ENCODE measurements at regions not wholly inside any gene's neighbourhood (a gene's known extent, or its start where the extent isn't known, plus 50 kb on each side); places are given as distances from the start of the nearest gene placed in this dataset.

- Histone ChIP-seq H3K27me3 (ENCODE audit: insufficient read depth) (no peaks in the 10 kb centered on the region), H3K4me2 (no peak overlapping the region), H3K4me1 (ENCODE audit: insufficient read depth) (peaks cover 5% of the 10 kb centered on the region; the same call in 1 of the 2 replicates), H4K20me1 (replicated peaks; ENCODE audit: insufficient read depth) (no peaks in the 10 kb centered on the region), H3K4me3 (no peak overlapping the region), H3F3A (replicated peaks; ENCODE audit: low read depth) (no peaks in the 10 kb centered on the region), H3K79me2 (replicated peaks; ENCODE audit: insufficient read depth) (no peaks in the 10 kb centered on the region), H3K36me3 (ENCODE audit: insufficient read depth) (no peaks in the 10 kb centered on the region), H2AFZ (no peak overlapping the region), H3K27ac (ENCODE audit: low read depth) (no peak overlapping the region), H3K9me2 (ENCODE audit: insufficient read depth) (peaks cover 7% of the 10 kb centered on the region; the same call in 1 of the 2 replicates)
- DNase-seq (ENCODE audit: low spot score) (no peak), ATAC-seq (no peak)
- H3K4me1 Mint-ChIP-seq = peaks cover 1% of the 10 kb centered on the region; the same call in 2 of the 3 replicates
- H3K9me3 Mint-ChIP-seq = no peaks in the 10 kb centered on the region
- TF ChIP-seq NANOG (IDR thresholded peaks at IDR 0.05; ENCODE audit: borderline replicate concordance) = no peak
- no peak for TF ChIP-seq ZNF462 (CRISPR knock-in tag; IDR thresholded peaks at IDR 0.05)
- TF ChIP-seq ZNF331 (CRISPR knock-in tag; IDR thresholded peaks at IDR 0.05; ENCODE audit: low read depth) = no peak
- TF ChIP-seq REST (IDR thresholded peaks at IDR 0.05; ENCODE audit: unreplicated experiment) = no peak
- TF ChIP-seq ZNF114 (CRISPR knock-in tag; IDR thresholded peaks at IDR 0.05) = no peak
- no peak for TF ChIP-seq CREB1 (CRISPR knock-in tag; IDR thresholded peaks at IDR 0.05; ENCODE audit: low read depth)
- no peak for TF ChIP-seq ETS1 (IDR thresholded peaks at IDR 0.05)
- no peak for TF ChIP-seq STAT1 (IDR thresholded peaks at IDR 0.05; ENCODE audit: unreplicated experiment)
- TF ChIP-seq CTCF (conservative IDR thresholded peaks at IDR 0.05; ENCODE audit: low read depth in 2 of 2) = no peak
- no peaks in the 10 kb centered on the region for H3K36me3 Mint-ChIP-seq (ENCODE audit: low read depth)
- peaks cover 3% of the 10 kb centered on the region for H3K27me3 Mint-ChIP-seq (ENCODE audit: insufficient read depth, low read depth, poor library complexity)
- no peak overlapping the region for H3K4me3 Mint-ChIP-seq
- H3K27ac Mint-ChIP-seq = no peak overlapping the region
Observed at GRCh38 chr14:53885136-53885640, 71.4 kb downstream of the BMP4 start.

Data from GM23338 (cell line).